NB4 (cell line): ENCODE measurements at regions not wholly inside any gene's neighbourhood (a gene's known extent, or its start where the extent isn't known, plus 50 kb on each side); places are given as distances from the start of the nearest gene placed in this dataset.

Experiments
- MAX ChIP-seq: IDR thresholded peaks from 2 replicates; pipeline ENCODE4 v1.6.1; 2011; ENCODE audit warnings: low read depth, low read length
- MYC ChIP-seq: IDR thresholded peaks from 2 replicates; pipeline ENCODE4 v1.6.1; 2011; ENCODE audit warnings: low read depth, low read length
- POLR2A ChIP-seq: IDR thresholded peaks from 2 replicates; pipeline ENCODE4 v1.6.1; 2011; ENCODE audit warnings: mild to moderate bottlenecking; ENCODE audit not compliant: insufficient read length; ENCODE audit errors: extremely low read depth
- TF ChIP-seq, protein P1 (sequence below): IDR thresholded peaks from one replicate; pipeline ENCODE4 v1.5.1; 2012; ENCODE audit warnings: low read depth, low read length

DNA sequence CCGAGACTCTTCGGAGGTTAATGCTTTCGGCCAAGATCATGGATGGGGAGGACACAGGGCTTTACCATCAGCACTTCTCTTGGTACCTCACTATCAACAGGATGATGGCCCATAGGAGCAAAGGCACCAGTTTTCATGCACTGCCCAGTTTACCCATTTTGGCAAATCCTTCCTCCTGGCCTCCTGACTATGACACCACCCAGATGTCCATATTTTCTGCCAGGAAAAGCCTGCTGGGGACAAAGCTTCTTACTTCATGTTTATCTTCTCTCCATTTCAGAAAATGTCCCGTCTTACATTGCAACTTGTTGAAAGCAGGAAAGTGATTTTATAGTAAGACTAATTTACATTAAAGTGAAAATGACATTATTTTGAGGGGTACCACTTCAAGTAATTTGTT is 61.4 kb upstream of the GAS1 start:
- TF ChIP-seq, protein P1, sequence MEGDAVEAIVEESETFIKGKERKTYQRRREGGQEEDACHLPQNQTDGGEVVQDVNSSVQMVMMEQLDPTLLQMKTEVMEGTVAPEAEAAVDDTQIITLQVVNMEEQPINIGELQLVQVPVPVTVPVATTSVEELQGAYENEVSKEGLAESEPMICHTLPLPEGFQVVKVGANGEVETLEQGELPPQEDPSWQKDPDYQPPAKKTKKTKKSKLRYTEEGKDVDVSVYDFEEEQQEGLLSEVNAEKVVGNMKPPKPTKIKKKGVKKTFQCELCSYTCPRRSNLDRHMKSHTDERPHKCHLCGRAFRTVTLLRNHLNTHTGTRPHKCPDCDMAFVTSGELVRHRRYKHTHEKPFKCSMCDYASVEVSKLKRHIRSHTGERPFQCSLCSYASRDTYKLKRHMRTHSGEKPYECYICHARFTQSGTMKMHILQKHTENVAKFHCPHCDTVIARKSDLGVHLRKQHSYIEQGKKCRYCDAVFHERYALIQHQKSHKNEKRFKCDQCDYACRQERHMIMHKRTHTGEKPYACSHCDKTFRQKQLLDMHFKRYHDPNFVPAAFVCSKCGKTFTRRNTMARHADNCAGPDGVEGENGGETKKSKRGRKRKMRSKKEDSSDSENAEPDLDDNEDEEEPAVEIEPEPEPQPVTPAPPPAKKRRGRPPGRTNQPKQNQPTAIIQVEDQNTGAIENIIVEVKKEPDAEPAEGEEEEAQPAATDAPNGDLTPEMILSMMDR, result no peak
- no peak for TF ChIP-seq POLR2A
- TF ChIP-seq MYC, result no peak
- no peak for TF ChIP-seq MAX
